Activated CD8-positive, alpha-beta T cell treated with anti-CD3 and anti-CD28 coated beads for 36 hours (primary cell): ENCODE measurements at regions not wholly inside any gene's neighbourhood (a gene's known extent, or its start where the extent isn't known, plus 50 kb on each side); places are given as distances from the start of the nearest gene placed in this dataset.
"Not testable (repeated sequence)": the region's sequence is repeated elsewhere in the genome, so short reads cannot be mapped to it uniquely, and the experiment has no call there.

Source experiments
- ATAC-seq: fragments of 200-7000 bp; cut with Tn5 transposase; one replicate; pipeline ENCODE4 v1.10.0; 2021; ENCODE audit warnings: mild to moderate bottlenecking, moderate library complexity
- CTCF ChIA-PET: fragments of 350-600 bp; sonication (Branson Sonifier 250); formaldehyde crosslinking; loops from one replicate; lab custom pipeline; 2021; ENCODE audit warnings: antibody characterized with exemption; lab: Charles Lee
- POLR2A ChIA-PET: fragments of 350-600 bp; sonication (Branson Sonifier 250); formaldehyde crosslinking; loops from one replicate; lab custom pipeline; 2021; ENCODE audit warnings: antibody characterized with exemption; lab: Charles Lee
- DNase-seq: peaks from one replicate; pipeline ENCODE4 v3.0.0-alpha.2; 2020
- H3K27ac Mint-ChIP-seq: one replicate; pipeline ENCODE4 v1.8.0; 2021; ENCODE audit warnings: mild to moderate bottlenecking, mixed read lengths
- H3K27me3 Mint-ChIP-seq: one replicate; pipeline ENCODE4 v1.8.0; 2021; ENCODE audit warnings: mixed read lengths
- H3K36me3 Mint-ChIP-seq: one replicate; pipeline ENCODE4 v1.8.0; 2021; ENCODE audit warnings: low read depth, mixed read lengths
- H3K4me1 Mint-ChIP-seq: one replicate; pipeline ENCODE4 v1.8.0; 2021; ENCODE audit warnings: low read depth, mixed read lengths
- H3K4me3 Mint-ChIP-seq: one replicate; pipeline ENCODE4 v1.8.0; 2021; ENCODE audit warnings: mild to moderate bottlenecking, moderate library complexity, mixed read lengths
- H3K9me3 Mint-ChIP-seq: one replicate; pipeline ENCODE4 v1.8.0; 2021; ENCODE audit warnings: mixed read lengths
- CTCF ChIP-seq: fragments of 200-600 bp; IDR thresholded peaks from one replicate; pipeline ENCODE4 v1.8.0; 2022; ENCODE audit warnings: antibody characterized with exemption, mild to moderate bottlenecking
- intact Hi-C: fragments of 100-400 bp; cut with micrococcal nuclease; formaldehyde crosslinking; loops from one replicate; pipeline ENCODE4 v1.10.0; 2022

GRCh38 chr14:98008381-98009113 is 1211.4 kb downstream of the VRK1 start:
- ChIA-PET POLR2A (interaction anchor here (0.6 to 1.4 kb wide), 3 partner anchors 12 to 160 kb away, joined by 3 to 7 read pairs (median 3); no protein-coding TSS in a partner anchor), CTCF (interaction anchor here (1.4 kb wide), 1 partner anchor 31 kb away, joined by 3 read pairs; no protein-coding TSS in a partner anchor)
- no peaks in the 10 kb centered on the region for H3K27me3 Mint-ChIP-seq
- intact Hi-C loops, result no loop called here
- H3K36me3 Mint-ChIP-seq, result peaks cover 1% of the 10 kb centered on the region
- peaks cover 49% of the 10 kb centered on the region for H3K4me1 Mint-ChIP-seq
- ATAC-seq, result peak; percentile 80
- no peaks in the 10 kb centered on the region for H3K9me3 Mint-ChIP-seq
- H3K4me3 Mint-ChIP-seq, result no peak overlapping the region
- no peak for TF ChIP-seq CTCF
- peak; percentile 40 for DNase-seq
- peak overlapping the region; percentile 83 for H3K27ac Mint-ChIP-seq

GRCh38 chr14:98009177-98009576 is 1212.0 kb downstream of the VRK1 start:
- intact Hi-C loops, ATAC-seq, H3K36me3 Mint-ChIP-seq, H3K4me3 Mint-ChIP-seq, H3K9me3 Mint-ChIP-seq, H3K27me3 Mint-ChIP-seq, DNase-seq: not testable (repeated sequence)
- ChIA-PET CTCF (interaction anchor here (1.4 kb wide), 1 partner anchor 31 kb away, joined by 3 read pairs; no protein-coding TSS in a partner anchor), POLR2A (interaction anchor here (0.9 kb wide), 1 partner anchor 14 kb away, joined by 3 read pairs; no protein-coding TSS in a partner anchor)
- Mint-ChIP-seq H3K27ac (peak overlapping the region; percentile 52), H3K4me1 (peaks cover 51% of the 10 kb centered on the region)

- Mint-ChIP-seq H3K27ac (peak overlapping the region; percentile 28), H3K4me3 (no peak overlapping the region), H3K4me1 (peaks cover 66% of the 10 kb centered on the region), H3K27me3 (no peaks in the 10 kb centered on the region), H3K9me3 (no peaks in the 10 kb centered on the region), H3K36me3 (no peaks in the 10 kb centered on the region)
- no peak for TF ChIP-seq CTCF
- peak; percentile 37 for DNase-seq
- CTCF ChIA-PET, result interaction anchor here (1.0 kb wide), 1 partner anchor 32 kb away, joined by 4 read pairs; no protein-coding TSS in a partner anchor
- intact Hi-C loops, result no loop called here
- POLR2A ChIA-PET, result interaction anchor here (0.7 kb wide), 2 partner anchors 37 to 572 kb away, joined by 3 read pairs; no protein-coding TSS in a partner anchor
- ATAC-seq, result peak; percentile 13
Measured at GRCh38 chr14:98010784-98011183, 1213.6 kb downstream of the VRK1 start.

- ChIA-PET POLR2A (interaction anchor here (1.1 kb wide), 1 partner anchor 17 kb away, joined by 3 read pairs; no protein-coding TSS in a partner anchor), CTCF (no interaction called here)
- intact Hi-C loops, result no loop called here
- no peak for DNase-seq
- Mint-ChIP-seq H3K9me3 (no peaks in the 10 kb centered on the region), H3K36me3 (no peaks in the 10 kb centered on the region), H3K4me1 (peaks cover 70% of the 10 kb centered on the region), H3K27me3 (no peaks in the 10 kb centered on the region), H3K27ac (no peak overlapping the region), H3K4me3 (no peak overlapping the region)
- no peak for TF ChIP-seq CTCF
- no peak for ATAC-seq
Measured at GRCh38 chr14:98014851-98015615, 1217.9 kb downstream of the VRK1 start.

GRCh38 chr14:98015921-98016320 is 1218.7 kb downstream of the VRK1 start:
- POLR2A ChIA-PET, result interaction anchor here (1.1 kb wide), 1 partner anchor 18 kb away, joined by 3 read pairs; no protein-coding TSS in a partner anchor
- no peak for TF ChIP-seq CTCF
- Mint-ChIP-seq H3K4me1 (peaks cover 70% of the 10 kb centered on the region), H3K36me3 (no peaks in the 10 kb centered on the region), H3K27me3 (no peaks in the 10 kb centered on the region), H3K27ac (peak overlapping the region; percentile 56), H3K4me3 (no peak overlapping the region), H3K9me3 (no peaks in the 10 kb centered on the region)
- ATAC-seq (peak; percentile 64), DNase-seq (no peak)
- intact Hi-C loops, result no loop called here
- CTCF ChIA-PET, result interaction anchor here (1.1 kb wide), 1 partner anchor 9 kb away, joined by 4 read pairs; no protein-coding TSS in a partner anchor
